SH-SY5Y (cell line): ENCODE measurements at regions not wholly inside any gene's neighbourhood (a gene's known extent, or its start where the extent isn't known, plus 50 kb on each side); places are given as distances from the start of the nearest gene placed in this dataset.

ENCODE experiments used
- GATA2 ChIP-seq: IDR thresholded peaks from 2 replicates; pipeline ENCODE4 v1.6.1; 2011; ENCODE audit warnings: mild to moderate bottlenecking, low read depth, low read length
- GATA3 ChIP-seq: IDR thresholded peaks from 2 replicates; pipeline ENCODE4 v1.6.1; 2011; ENCODE audit warnings: low read depth, mild to moderate bottlenecking, low read length, moderate library complexity

GRCh38 chr12:86496595-86496994, 240.4 kb upstream of the MGAT4C start:
- no peak for TF ChIP-seq GATA2
- no peak for TF ChIP-seq GATA3

GRCh38 chr12:86484473-86484872, 228.3 kb upstream of the MGAT4C start:
- TF ChIP-seq GATA3 = no peak
- no peak for TF ChIP-seq GATA2

- TF ChIP-seq GATA3 (no peak), GATA2 (no peak)
These were observed 217.0 kb upstream of the MGAT4C start for GRCh38 chr12:86473231-86473630.

- TF ChIP-seq GATA3 = no peak
- no peak for TF ChIP-seq GATA2
These were observed 200.6 kb upstream of the MGAT4C start for GRCh38 chr12:86456776-86457175.

GRCh38 chr12:86456241-86456640, 200.1 kb upstream of the MGAT4C start:
- TF ChIP-seq GATA3 (no peak), GATA2 (no peak)

GRCh38 chr12:86445356-86445755, 189.2 kb upstream of the MGAT4C start:
- TF ChIP-seq GATA2 (no peak), GATA3 (no peak)

- no peak for TF ChIP-seq GATA2
- no peak for TF ChIP-seq GATA3
These were observed 178.9 kb upstream of the MGAT4C start for GRCh38 chr12:86435053-86435452.

- no peak for TF ChIP-seq GATA3
- no peak for TF ChIP-seq GATA2
These were observed 173.6 kb upstream of the MGAT4C start for GRCh38 chr12:86429824-86430223.

- TF ChIP-seq GATA3 (no peak), GATA2 (no peak)
These were observed 165.1 kb upstream of the MGAT4C start for GRCh38 chr12:86421333-86421732.

GRCh38 chr12:86414201-86414600, 158.0 kb upstream of the MGAT4C start:
- TF ChIP-seq GATA3 (no peak), GATA2 (no peak)

GRCh38 chr12:86411710-86412109, 155.5 kb upstream of the MGAT4C start:
- TF ChIP-seq GATA3 (no peak), GATA2 (no peak)

GRCh38 chr12:86407620-86408208, 151.5 kb upstream of the MGAT4C start:
- TF ChIP-seq GATA3 (no peak), GATA2 (no peak)

GRCh38 chr12:86389949-86390348, 133.8 kb upstream of the MGAT4C start:
- TF ChIP-seq GATA2 (no peak), GATA3 (no peak)

GRCh38 chr12:86387591-86388145, 131.5 kb upstream of the MGAT4C start:
- no peak for TF ChIP-seq GATA2
- TF ChIP-seq GATA3 = no peak

GRCh38 chr12:86383759-86384158, 127.6 kb upstream of the MGAT4C start:
- TF ChIP-seq GATA3 = peak; percentile 87
- TF ChIP-seq GATA2 = peak; percentile 91

- TF ChIP-seq GATA3 = no peak
These were observed 123.1 kb upstream of the MGAT4C start for GRCh38 chr12:86379337-86379736.

GRCh38 chr12:86376052-86376451, 119.9 kb upstream of the MGAT4C start:
- no peak for TF ChIP-seq GATA3
